Osteoblast (primary cell): ENCODE measurements at regions not wholly inside any gene's neighbourhood (a gene's known extent, or its start where the extent isn't known, plus 50 kb on each side); places are given as distances from the start of the nearest gene placed in this dataset.

Source experiments
- DNase-seq: peaks from one replicate; pipeline ENCODE4 v3.0.0; 2011; ENCODE audit warnings: low spot score, mixed read lengths; ENCODE audit not compliant: insufficient read length; ENCODE audit errors: missing footprints
- H2AFZ ChIP-seq: 2 replicates; pipeline ENCODE4 v1.6.0; 2011; ENCODE audit warnings: mild to moderate bottlenecking, low read length
- H3K27ac ChIP-seq: 2 replicates; pipeline ENCODE4 v1.5.1; 2011; ENCODE audit warnings: mild to moderate bottlenecking, low read depth, low read length, moderate library complexity
- H3K27me3 ChIP-seq: 2 replicates; pipeline ENCODE4 v1.6.0; 2012; ENCODE audit warnings: mild to moderate bottlenecking, control low read depth, inconsistent platforms, low read length, moderate library complexity; ENCODE audit not compliant: insufficient read depth
- H3K36me3 ChIP-seq: 2 replicates; pipeline ENCODE4 v1.5.1; 2011; ENCODE audit warnings: mild to moderate bottlenecking, low read length, control low read depth, moderate library complexity; ENCODE audit not compliant: insufficient read depth
- H3K4me1 ChIP-seq: 2 replicates; pipeline ENCODE4 v1.5.1; 2011; ENCODE audit warnings: mild to moderate bottlenecking, low read length, control low read depth, moderate library complexity; ENCODE audit not compliant: insufficient read depth
- H3K4me2 ChIP-seq: 2 replicates; pipeline ENCODE4 v1.6.0; 2011; ENCODE audit warnings: mild to moderate bottlenecking, low read length; ENCODE audit not compliant: insufficient read depth
- H3K4me3 ChIP-seq: fragments of 200-600 bp; sonication (generic); 3 replicates; pipeline ENCODE4 v1.5.1; 2012; ENCODE audit warnings: mild to moderate bottlenecking, low read length, inconsistent platforms; ENCODE audit not compliant: insufficient read depth
- H3K79me2 ChIP-seq: 2 replicates; pipeline ENCODE4 v1.6.0; 2012; ENCODE audit warnings: mild to moderate bottlenecking, low read length, control low read depth, inconsistent platforms; ENCODE audit not compliant: insufficient read depth
- H3K9me3 ChIP-seq: 2 replicates; pipeline ENCODE4 v1.5.1; 2011; ENCODE audit warnings: low read depth, low read length, control low read depth
- H4K20me1 ChIP-seq: 2 replicates; pipeline ENCODE4 v1.6.0; 2012; ENCODE audit warnings: mild to moderate bottlenecking, low read length, control low read depth; ENCODE audit not compliant: insufficient read depth
- CTCF ChIP-seq: IDR thresholded peaks from 2 replicates; pipeline ENCODE4 v1.5.1; 2011; ENCODE audit warnings: mild to moderate bottlenecking, low read depth, low read length, moderate library complexity; ENCODE audit errors: extremely low read depth

DNA sequence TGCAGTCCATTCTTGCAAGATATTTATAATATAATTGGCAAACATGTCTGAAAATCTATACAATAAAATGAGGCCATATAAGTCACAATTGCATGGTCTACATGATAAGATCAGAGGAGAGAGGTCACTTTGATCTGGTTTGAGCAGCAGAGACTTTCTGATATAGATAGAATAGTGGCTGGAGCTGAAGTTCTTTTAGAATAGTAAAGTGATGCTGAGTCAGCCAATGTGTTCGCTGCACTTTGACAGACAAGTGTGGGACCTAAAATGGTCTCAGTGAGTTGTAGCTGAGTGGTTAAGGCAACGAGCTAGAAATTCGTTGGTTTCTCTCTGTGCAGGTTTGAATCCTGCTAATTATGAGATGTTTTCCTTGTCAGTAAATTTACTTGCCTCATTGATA is 257.0 kb upstream of the C11orf87 start:
- no peaks in the 10 kb centered on the region for H3K36me3 ChIP-seq
- no peak overlapping the region for H3K4me2 ChIP-seq
- H3K4me3 ChIP-seq, result no peak overlapping the region
- H3K27me3 ChIP-seq, result no peaks in the 10 kb centered on the region
- H2AFZ ChIP-seq, result no peak overlapping the region
- H3K79me2 ChIP-seq, result no peaks in the 10 kb centered on the region
- no peak for TF ChIP-seq CTCF
- no peaks in the 10 kb centered on the region for H3K9me3 ChIP-seq
- no peaks in the 10 kb centered on the region for H3K4me1 ChIP-seq
- no peak overlapping the region for H3K27ac ChIP-seq
- no peaks in the 10 kb centered on the region for H4K20me1 ChIP-seq
- no peak for DNase-seq

DNA sequence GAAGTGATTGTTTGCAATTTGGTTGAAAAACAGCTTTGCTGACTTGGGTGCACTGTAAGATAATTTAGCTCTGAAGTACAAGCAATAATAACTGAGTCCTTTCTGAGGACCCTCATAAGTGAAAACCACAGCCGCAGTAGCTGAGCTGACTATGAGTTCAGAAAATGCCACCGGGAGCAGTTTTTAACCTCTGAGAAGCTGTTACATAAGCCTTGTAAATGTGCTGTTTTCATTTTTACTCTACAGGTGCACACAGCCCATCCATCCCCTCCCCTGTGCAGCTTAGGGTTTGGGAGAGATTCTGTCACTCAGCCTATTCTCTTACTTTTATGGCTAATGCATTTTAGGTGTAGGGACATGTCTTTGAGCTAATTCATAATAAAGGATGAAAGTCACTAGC is 255.5 kb upstream of the C11orf87 start:
- H2AFZ ChIP-seq, result no peak overlapping the region
- no peaks in the 10 kb centered on the region for H3K79me2 ChIP-seq
- no peaks in the 10 kb centered on the region for H3K36me3 ChIP-seq
- H3K4me1 ChIP-seq, result no peaks in the 10 kb centered on the region
- H3K4me2 ChIP-seq, result no peak overlapping the region
- no peaks in the 10 kb centered on the region for H3K9me3 ChIP-seq
- no peak for TF ChIP-seq CTCF
- H3K27ac ChIP-seq, result no peak overlapping the region
- H4K20me1 ChIP-seq, result no peaks in the 10 kb centered on the region
- DNase-seq, result no peak
- no peaks in the 10 kb centered on the region for H3K27me3 ChIP-seq
- no peak overlapping the region for H3K4me3 ChIP-seq

DNA sequence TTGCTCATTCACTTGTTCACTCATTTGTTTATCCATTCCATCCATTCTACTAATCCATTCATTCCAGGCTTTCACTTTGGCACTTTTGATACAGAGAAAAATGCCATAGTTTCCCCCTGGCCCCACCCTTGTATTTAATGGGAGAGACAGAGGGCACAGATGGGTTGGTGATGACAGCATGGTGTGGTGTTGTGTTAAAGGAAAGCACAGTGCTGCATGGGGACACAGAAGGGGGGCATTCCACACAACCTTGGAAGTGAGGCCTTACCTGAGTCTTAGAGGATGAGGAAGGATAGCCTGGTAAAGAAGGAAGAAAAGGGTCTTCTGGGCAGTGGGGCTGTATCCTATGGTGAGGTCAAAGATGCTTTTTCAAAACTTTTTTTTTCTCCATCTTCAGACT is 248.5 kb upstream of the C11orf87 start:
- no peak overlapping the region for H2AFZ ChIP-seq
- H3K4me1 ChIP-seq, result no peaks in the 10 kb centered on the region
- no peaks in the 10 kb centered on the region for H4K20me1 ChIP-seq
- H3K4me2 ChIP-seq, result no peak overlapping the region
- H3K79me2 ChIP-seq, result no peaks in the 10 kb centered on the region
- no peak for DNase-seq
- no peaks in the 10 kb centered on the region for H3K27me3 ChIP-seq
- no peak for TF ChIP-seq CTCF
- no peaks in the 10 kb centered on the region for H3K9me3 ChIP-seq
- no peak overlapping the region for H3K4me3 ChIP-seq
- H3K36me3 ChIP-seq, result no peaks in the 10 kb centered on the region
- no peak overlapping the region for H3K27ac ChIP-seq

DNA sequence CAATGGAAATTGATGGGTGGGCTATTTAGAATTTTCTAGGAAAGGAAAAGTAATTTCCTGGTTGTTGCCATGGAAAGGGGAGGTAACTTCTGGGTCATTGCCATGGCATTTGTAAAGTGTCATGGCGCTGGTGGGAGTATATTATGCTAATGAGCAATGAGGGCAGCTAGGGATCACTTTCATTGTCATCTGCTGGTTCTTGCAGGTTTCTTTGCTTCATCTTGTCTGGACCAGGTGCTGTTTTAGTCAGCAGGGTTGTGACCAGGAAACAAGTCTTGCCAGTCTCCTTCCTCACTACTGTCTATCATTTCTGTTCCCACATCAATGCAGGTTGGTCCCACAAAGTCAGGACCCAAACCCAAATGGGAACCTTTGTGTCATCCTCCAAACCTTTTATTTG is 237.6 kb upstream of the C11orf87 start:
- H3K9me3 ChIP-seq, result no peaks in the 10 kb centered on the region
- no peaks in the 10 kb centered on the region for H3K79me2 ChIP-seq
- no peaks in the 10 kb centered on the region for H3K27me3 ChIP-seq
- no peak overlapping the region for H3K27ac ChIP-seq
- H3K4me1 ChIP-seq, result no peaks in the 10 kb centered on the region
- DNase-seq, result no peak
- no peak overlapping the region for H3K4me2 ChIP-seq
- no peaks in the 10 kb centered on the region for H3K36me3 ChIP-seq
- H4K20me1 ChIP-seq, result no peaks in the 10 kb centered on the region
- TF ChIP-seq CTCF, result no peak
- H2AFZ ChIP-seq, result no peak overlapping the region
- no peak overlapping the region for H3K4me3 ChIP-seq
